ENCODE measurements at regions not wholly inside any gene's neighbourhood (a gene's known extent, or its start where the extent isn't known, plus 50 kb on each side); places are given as distances from the start of the nearest gene placed in this dataset.

- no peak for DNase-seq (ENCODE audit: low read depth)
- peak overlapping the region; percentile 40 for H3K4me3 ChIP-seq (replicated peaks; ENCODE audit: low read depth, low read length)
- TF ChIP-seq CTCF (IDR thresholded peaks at IDR 0.05; ENCODE audit: low read length, missing control alignments): no peak
Measured at GRCh38 chr6:28589957-28590349, 64.3 kb downstream of the GPX5 start.

- peak overlapping the region; percentile 58 for H3K4me3 ChIP-seq (replicated peaks; ENCODE audit: low read depth, low read length)
- peak; percentile 63 for DNase-seq (ENCODE audit: low read depth)
- TF ChIP-seq CTCF (IDR thresholded peaks at IDR 0.05; ENCODE audit: low read length, missing control alignments): no peak
Measured at GRCh38 chr6:28597217-28597835, 71.6 kb downstream of the GPX5 start.

GRCh38 chr6:28597924-28598722, 72.4 kb downstream of the GPX5 start:
- peak overlapping the region; percentile 58 for H3K4me3 ChIP-seq (replicated peaks; ENCODE audit: low read depth, low read length)
- no peak for TF ChIP-seq CTCF (IDR thresholded peaks at IDR 0.05; ENCODE audit: low read length, missing control alignments)
- peak; percentile 17 for DNase-seq (ENCODE audit: low read depth)

GRCh38 chr6:28598757-28599686, 73.3 kb downstream of the GPX5 start:
- no peak overlapping the region for H3K4me3 ChIP-seq (replicated peaks; ENCODE audit: low read depth, low read length)
- DNase-seq (ENCODE audit: low read depth): no peak
- TF ChIP-seq CTCF (IDR thresholded peaks at IDR 0.05; ENCODE audit: low read length, missing control alignments): no peak

- DNase-seq (ENCODE audit: low read depth): no peak
- no peak for TF ChIP-seq CTCF (IDR thresholded peaks at IDR 0.05; ENCODE audit: low read length, missing control alignments)
- no peak overlapping the region for H3K4me3 ChIP-seq (replicated peaks; ENCODE audit: low read depth, low read length)
Measured at GRCh38 chr6:28600245-28600644, 74.6 kb downstream of the GPX5 start.

GRCh38 chr6:28603891-28604290, 78.2 kb downstream of the GPX5 start:
- DNase-seq (ENCODE audit: low read depth): no peak
- no peak for TF ChIP-seq CTCF (IDR thresholded peaks at IDR 0.05; ENCODE audit: low read length, missing control alignments)
- H3K4me3 ChIP-seq (replicated peaks; ENCODE audit: low read depth, low read length): no peak overlapping the region

Data from fibroblast of pulmonary artery (primary cell).